ENCODE measurements at regions not wholly inside any gene's neighbourhood (a gene's known extent, or its start where the extent isn't known, plus 50 kb on each side); places are given as distances from the start of the nearest gene placed in this dataset.

- Histone ChIP-seq H3K9me3 (no peaks in the 10 kb centered on the region), H3K4me3 (no peak overlapping the region), H3K27me3 (no peaks in the 10 kb centered on the region), H3K36me3 (no peaks in the 10 kb centered on the region), H3K27ac (no peak overlapping the region), H3K4me1 (no peaks in the 10 kb centered on the region)
- TF ChIP-seq CTCF (IDR thresholded peaks at IDR 0.05) (no peak), POLR2A (IDR thresholded peaks at IDR 0.05) (no peak)
- 67 to 78% methylated on average over 4 of the region's 4 CpGs for WGBS, 2 donors
- intact Hi-C loops (cut with DNase I): no loop called here
- no peak for DNase-seq
These were observed 139.7 kb upstream of the GLRA2 start for GRCh38 chrX:14389682-14390081.

GRCh38 chrX:14386981-14387380 is 142.4 kb upstream of the GLRA2 start:
- Histone ChIP-seq H3K4me1 (no peaks in the 10 kb centered on the region), H3K27me3 (no peaks in the 10 kb centered on the region), H3K36me3 (no peaks in the 10 kb centered on the region), H3K9me3 (no peaks in the 10 kb centered on the region), H3K4me3 (no peak overlapping the region), H3K27ac (no peak overlapping the region)
- TF ChIP-seq POLR2A (IDR thresholded peaks at IDR 0.05) (no peak), CTCF (IDR thresholded peaks at IDR 0.05) (no peak)
- 44 to 47% methylated on average over 4 of the region's 4 CpGs for WGBS, 2 donors
- intact Hi-C loops (cut with DNase I): no loop called here
- no peak for DNase-seq

- Histone ChIP-seq H3K36me3 (no peaks in the 10 kb centered on the region), H3K4me1 (no peaks in the 10 kb centered on the region), H3K27ac (no peak overlapping the region), H3K9me3 (no peaks in the 10 kb centered on the region), H3K4me3 (no peak overlapping the region), H3K27me3 (no peaks in the 10 kb centered on the region)
- intact Hi-C loops (cut with DNase I): no loop called here
- no peak for DNase-seq
- TF ChIP-seq POLR2A (IDR thresholded peaks at IDR 0.05) (no peak), CTCF (IDR thresholded peaks at IDR 0.05) (no peak)
These were observed 149.3 kb upstream of the GLRA2 start for GRCh38 chrX:14380044-14380443.

- Histone ChIP-seq H3K4me3 (no peak overlapping the region), H3K4me1 (no peaks in the 10 kb centered on the region), H3K27ac (no peak overlapping the region), H3K36me3 (no peaks in the 10 kb centered on the region), H3K27me3 (no peaks in the 10 kb centered on the region), H3K9me3 (no peaks in the 10 kb centered on the region)
- intact Hi-C loops (cut with DNase I): no loop called here
- TF ChIP-seq CTCF (IDR thresholded peaks at IDR 0.05) (no peak), POLR2A (IDR thresholded peaks at IDR 0.05) (no peak)
- no peak for DNase-seq
These were observed 151.9 kb upstream of the GLRA2 start for GRCh38 chrX:14377427-14377826.

- H3K27ac ChIP-seq: no peak overlapping the region
- no peak overlapping the region for H3K4me3 ChIP-seq
- TF ChIP-seq POLR2A (IDR thresholded peaks at IDR 0.05): no peak
- no peak for TF ChIP-seq CTCF (IDR thresholded peaks at IDR 0.05)
- H3K36me3 ChIP-seq: no peaks in the 10 kb centered on the region
- H3K9me3 ChIP-seq: no peaks in the 10 kb centered on the region
- intact Hi-C loops (cut with DNase I): no loop called here
- WGBS, 2 donors: 72 to 73% methylated on average over 4 of the region's 4 CpGs
- no peaks in the 10 kb centered on the region for H3K27me3 ChIP-seq
- no peaks in the 10 kb centered on the region for H3K4me1 ChIP-seq
- DNase-seq: no peak
These were observed 165.6 kb upstream of the GLRA2 start for GRCh38 chrX:14363728-14364127.

All from esophagus squamous epithelium (tissue), 5 donors.